ENCODE measurements at regions not wholly inside any gene's neighbourhood (a gene's known extent, or its start where the extent isn't known, plus 50 kb on each side); places are given as distances from the start of the nearest gene placed in this dataset.
"Not testable (repeated sequence)": the region's sequence is repeated elsewhere in the genome, so short reads cannot be mapped to it uniquely, and the experiment has no call there.

DNA sequence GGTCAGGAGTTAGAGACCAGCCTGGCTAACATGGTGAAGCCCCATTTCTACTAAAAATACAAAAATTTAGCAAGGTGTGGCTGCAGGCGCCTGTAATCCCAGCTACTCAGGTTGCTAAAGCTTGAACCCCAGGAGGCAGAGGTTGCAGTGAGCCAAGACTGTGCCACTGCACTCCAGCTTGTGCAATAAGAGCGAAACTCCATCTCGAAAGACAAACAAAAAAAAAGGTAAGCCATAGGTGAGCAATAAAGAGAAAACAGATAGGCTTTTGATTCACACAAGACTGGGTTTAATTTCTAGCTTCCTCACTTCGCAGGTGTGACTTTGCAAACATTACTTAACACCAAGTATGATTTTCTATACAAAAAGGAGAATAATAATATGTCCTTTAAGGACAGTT, 72.3 kb upstream of the ACBD5 start:
- no peak for DNase-seq (ENCODE audit: low spot score in 2 of 2, unreplicated experiment in 2 of 2)
- Mint-ChIP-seq H3K4me3 (no peak overlapping the region), H3K27ac (no peak overlapping the region), H3K9me3 (no peaks in the 10 kb centered on the region), H3K27me3 (ENCODE audit: low read depth) (peaks cover 16% of the 10 kb centered on the region), H3K4me1 (no peaks in the 10 kb centered on the region), H3K36me3 (no peaks in the 10 kb centered on the region)
- TF ChIP-seq, protein P1, sequence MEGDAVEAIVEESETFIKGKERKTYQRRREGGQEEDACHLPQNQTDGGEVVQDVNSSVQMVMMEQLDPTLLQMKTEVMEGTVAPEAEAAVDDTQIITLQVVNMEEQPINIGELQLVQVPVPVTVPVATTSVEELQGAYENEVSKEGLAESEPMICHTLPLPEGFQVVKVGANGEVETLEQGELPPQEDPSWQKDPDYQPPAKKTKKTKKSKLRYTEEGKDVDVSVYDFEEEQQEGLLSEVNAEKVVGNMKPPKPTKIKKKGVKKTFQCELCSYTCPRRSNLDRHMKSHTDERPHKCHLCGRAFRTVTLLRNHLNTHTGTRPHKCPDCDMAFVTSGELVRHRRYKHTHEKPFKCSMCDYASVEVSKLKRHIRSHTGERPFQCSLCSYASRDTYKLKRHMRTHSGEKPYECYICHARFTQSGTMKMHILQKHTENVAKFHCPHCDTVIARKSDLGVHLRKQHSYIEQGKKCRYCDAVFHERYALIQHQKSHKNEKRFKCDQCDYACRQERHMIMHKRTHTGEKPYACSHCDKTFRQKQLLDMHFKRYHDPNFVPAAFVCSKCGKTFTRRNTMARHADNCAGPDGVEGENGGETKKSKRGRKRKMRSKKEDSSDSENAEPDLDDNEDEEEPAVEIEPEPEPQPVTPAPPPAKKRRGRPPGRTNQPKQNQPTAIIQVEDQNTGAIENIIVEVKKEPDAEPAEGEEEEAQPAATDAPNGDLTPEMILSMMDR (IDR thresholded peaks at IDR 0.05; ENCODE audit: unreplicated experiment) = no peak

GRCh38 chr10:27311809-27312208, 71.2 kb upstream of the ACBD5 start:
- H3K27me3 Mint-ChIP-seq (ENCODE audit: low read depth) = peaks cover 13% of the 10 kb centered on the region
- DNase-seq (ENCODE audit: low spot score in 2 of 2, unreplicated experiment in 2 of 2); H3K4me3 Mint-ChIP-seq; H3K9me3 Mint-ChIP-seq; H3K27ac Mint-ChIP-seq; H3K36me3 Mint-ChIP-seq; H3K4me1 Mint-ChIP-seq: not testable (repeated sequence)

DNA sequence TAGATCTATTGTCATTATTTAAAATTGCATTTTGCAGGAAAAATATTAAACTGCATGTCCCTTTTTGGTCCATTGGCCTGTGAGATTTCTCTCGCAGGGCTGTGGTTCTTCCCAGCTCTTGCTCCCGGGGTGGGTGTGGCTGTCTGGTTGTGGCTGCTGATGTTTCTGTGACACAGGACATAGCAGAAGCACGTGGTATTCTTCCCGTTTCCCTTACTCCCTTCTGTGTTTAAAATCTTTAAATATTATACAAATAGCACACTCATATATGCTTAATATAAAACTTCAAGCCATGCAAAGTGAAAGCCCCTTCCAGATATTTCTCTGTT, 57.9 kb upstream of the ACBD5 start:
- not testable (repeated sequence) for H3K4me1 Mint-ChIP-seq, H3K4me3 Mint-ChIP-seq

DNA sequence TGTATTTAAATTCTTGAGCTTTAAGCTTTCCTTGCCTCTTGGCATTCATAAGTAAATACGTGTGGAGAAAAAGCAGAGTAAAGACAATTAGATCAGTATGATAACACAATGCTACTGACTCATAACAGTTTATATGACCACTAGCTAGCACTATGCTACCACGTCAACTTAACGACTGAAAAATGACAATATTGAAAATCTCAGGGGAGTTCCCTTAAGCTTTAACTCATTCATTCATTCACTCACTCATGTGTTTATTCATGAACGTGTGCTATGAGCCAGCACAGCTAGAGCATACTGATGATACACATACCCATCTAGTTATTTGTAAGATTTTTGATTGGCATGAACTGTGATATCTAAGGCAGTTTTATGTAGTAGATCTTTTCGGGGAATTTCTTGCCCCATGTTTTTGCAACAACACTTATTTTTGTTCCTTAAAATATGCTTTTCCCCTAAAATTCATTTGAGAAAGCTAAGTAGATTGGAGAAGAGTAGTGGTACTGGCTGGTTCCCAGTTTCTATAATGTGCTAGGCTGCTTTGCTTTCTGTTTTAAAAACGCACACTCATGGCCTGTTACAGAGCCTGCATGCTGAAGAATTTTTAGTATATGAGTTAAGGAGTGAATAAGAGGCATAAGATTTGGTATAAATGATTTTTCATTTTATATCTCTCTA, 57.4 kb upstream of the ACBD5 start:
- Mint-ChIP-seq H3K4me1 (no peaks in the 10 kb centered on the region), H3K27me3 (ENCODE audit: low read depth) (peaks cover 3% of the 10 kb centered on the region), H3K9me3 (peaks cover 17% of the 10 kb centered on the region), H3K27ac (no peak overlapping the region), H3K36me3 (no peaks in the 10 kb centered on the region), H3K4me3 (no peak overlapping the region)
- TF ChIP-seq, protein P1 (IDR thresholded peaks at IDR 0.05; ENCODE audit: unreplicated experiment) = no peak
- no peak for DNase-seq (ENCODE audit: low spot score in 2 of 2, unreplicated experiment in 2 of 2)

More for the DNA sequence above, 57.9 kb upstream of the ACBD5 start:
- H3K27me3 Mint-ChIP-seq (ENCODE audit: low read depth); H3K36me3 Mint-ChIP-seq; DNase-seq (ENCODE audit: low spot score in 2 of 2, unreplicated experiment in 2 of 2); H3K27ac Mint-ChIP-seq: not testable (repeated sequence)
- H3K9me3 Mint-ChIP-seq = peaks cover 17% of the 10 kb centered on the region

DNA sequence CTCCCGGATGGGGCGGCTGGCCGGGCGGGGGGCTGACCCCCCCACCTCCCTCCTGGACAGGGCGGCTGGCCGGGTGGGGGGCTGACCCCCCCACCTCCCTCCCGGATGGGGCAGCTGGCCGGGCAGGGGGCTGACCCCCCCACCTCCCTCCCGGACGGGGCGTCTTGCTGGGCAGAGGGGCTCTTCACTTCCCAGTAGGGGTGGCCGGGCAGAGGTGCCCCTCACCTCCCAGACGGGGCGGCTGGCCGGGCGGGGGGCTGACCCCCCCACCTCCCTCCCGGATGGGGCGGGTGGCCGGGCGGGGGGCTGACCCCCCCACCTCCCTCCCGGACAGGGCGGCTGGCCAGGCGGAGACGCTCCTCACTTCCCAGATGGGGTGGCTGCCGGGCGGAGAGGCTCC, 55.7 kb upstream of the ACBD5 start:
- H3K4me1 Mint-ChIP-seq; H3K27ac Mint-ChIP-seq; H3K36me3 Mint-ChIP-seq; H3K27me3 Mint-ChIP-seq (ENCODE audit: low read depth); DNase-seq (ENCODE audit: low spot score in 2 of 2, unreplicated experiment in 2 of 2); H3K4me3 Mint-ChIP-seq: not testable (repeated sequence)
- peaks cover 14% of the 10 kb centered on the region for H3K9me3 Mint-ChIP-seq

DNA sequence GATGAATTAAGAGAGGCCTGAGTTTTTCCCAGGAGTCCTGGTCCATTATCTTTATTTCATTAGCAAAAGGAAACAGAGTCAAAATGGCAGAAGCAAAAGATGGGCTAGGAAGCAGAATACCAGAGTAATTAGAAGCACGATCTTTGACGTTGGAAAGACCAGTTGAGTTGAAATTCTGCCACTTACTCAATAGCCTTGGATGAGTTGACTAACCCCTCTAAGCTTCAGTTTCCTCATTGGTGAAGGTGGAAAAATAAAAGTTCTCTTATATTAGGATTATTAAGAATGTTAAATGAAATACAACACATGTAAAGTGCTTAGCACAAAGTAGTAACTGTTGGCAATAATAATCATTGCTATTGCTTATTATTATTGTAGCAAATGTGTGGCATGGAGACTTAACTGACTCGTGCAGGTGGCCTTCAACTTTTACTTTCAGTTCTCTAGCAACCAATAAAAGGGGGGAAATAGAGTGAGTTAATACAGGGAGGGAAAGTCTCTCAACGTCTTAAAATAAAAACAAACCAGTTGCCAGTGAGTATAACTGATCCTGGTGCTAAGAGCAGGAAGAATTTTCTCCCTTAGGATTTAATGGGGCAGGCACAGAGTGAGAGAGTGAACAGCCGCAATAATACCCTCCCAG, 50.8 kb upstream of the ACBD5 start:
- not testable (repeated sequence) for H3K4me1 Mint-ChIP-seq; H3K27me3 Mint-ChIP-seq (ENCODE audit: low read depth); DNase-seq (ENCODE audit: low spot score in 2 of 2, unreplicated experiment in 2 of 2); H3K27ac Mint-ChIP-seq; H3K9me3 Mint-ChIP-seq; H3K4me3 Mint-ChIP-seq; H3K36me3 Mint-ChIP-seq
